OCI-LY7 (cell line): ENCODE measurements at regions not wholly inside any gene's neighbourhood (a gene's known extent, or its start where the extent isn't known, plus 50 kb on each side); places are given as distances from the start of the nearest gene placed in this dataset.

Experiments used
- EZH2phosphoT487 ChIP-seq: fragments of 200-600 bp; sonication (generic); IDR thresholded peaks from 2 replicates; pipeline ENCODE4 v1.6.1; 2018; ENCODE audit warnings: low read depth, borderline replicate concordance, mild to moderate bottlenecking, mixed run types, antibody characterized with exemption, low read length, moderate library complexity, mixed read lengths
- TF ChIP-seq, protein P1 (sequence below): fragments of 200-600 bp; sonication (generic); conservative IDR thresholded peaks from 2 replicates; pipeline ENCODE4 v1.5.1; 2014; ENCODE audit warnings: mild to moderate bottlenecking, antibody characterized with exemption, low read length, moderate library complexity, mixed read lengths

DNA sequence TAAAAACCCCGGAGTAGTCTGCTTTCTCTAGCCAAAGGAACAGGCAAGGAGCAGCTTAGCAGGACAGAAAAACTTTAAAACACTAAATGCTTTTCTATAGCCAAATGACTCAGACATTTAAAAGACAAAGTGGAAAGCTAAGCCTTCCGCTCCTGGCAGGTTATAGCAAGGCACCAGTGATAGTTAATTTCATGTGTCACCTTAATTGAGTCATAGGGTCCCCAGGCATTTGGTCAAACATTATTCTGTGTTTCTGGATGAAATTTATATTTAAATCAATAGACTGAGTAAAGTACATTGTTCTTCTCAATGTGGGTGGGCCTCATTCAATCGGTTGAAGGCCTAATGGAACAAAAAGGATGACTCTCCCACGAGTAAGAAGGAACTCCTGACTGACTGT, 885.7 kb upstream of the ADGRL3 start:
- TF ChIP-seq, protein P1, sequence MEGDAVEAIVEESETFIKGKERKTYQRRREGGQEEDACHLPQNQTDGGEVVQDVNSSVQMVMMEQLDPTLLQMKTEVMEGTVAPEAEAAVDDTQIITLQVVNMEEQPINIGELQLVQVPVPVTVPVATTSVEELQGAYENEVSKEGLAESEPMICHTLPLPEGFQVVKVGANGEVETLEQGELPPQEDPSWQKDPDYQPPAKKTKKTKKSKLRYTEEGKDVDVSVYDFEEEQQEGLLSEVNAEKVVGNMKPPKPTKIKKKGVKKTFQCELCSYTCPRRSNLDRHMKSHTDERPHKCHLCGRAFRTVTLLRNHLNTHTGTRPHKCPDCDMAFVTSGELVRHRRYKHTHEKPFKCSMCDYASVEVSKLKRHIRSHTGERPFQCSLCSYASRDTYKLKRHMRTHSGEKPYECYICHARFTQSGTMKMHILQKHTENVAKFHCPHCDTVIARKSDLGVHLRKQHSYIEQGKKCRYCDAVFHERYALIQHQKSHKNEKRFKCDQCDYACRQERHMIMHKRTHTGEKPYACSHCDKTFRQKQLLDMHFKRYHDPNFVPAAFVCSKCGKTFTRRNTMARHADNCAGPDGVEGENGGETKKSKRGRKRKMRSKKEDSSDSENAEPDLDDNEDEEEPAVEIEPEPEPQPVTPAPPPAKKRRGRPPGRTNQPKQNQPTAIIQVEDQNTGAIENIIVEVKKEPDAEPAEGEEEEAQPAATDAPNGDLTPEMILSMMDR, result no peak
- no peak for TF ChIP-seq EZH2phosphoT487
